ENCODE measurements at regions not wholly inside any gene's neighbourhood (a gene's known extent, or its start where the extent isn't known, plus 50 kb on each side); places are given as distances from the start of the nearest gene placed in this dataset.

- H3K9me3 ChIP-seq: no peaks in the 10 kb centered on the region
- WGBS, 2 donors (ENCODE audit: low coverage in 1 of 2): no CpG with 5 or more reads among the region's 3 CpGs
- H3K4me1 ChIP-seq: peaks cover 3 to 37% (median 20%) of the 10 kb centered on the region in 3 donors
- TF ChIP-seq POLR2A (IDR thresholded peaks at IDR 0.05): no peak
- TF ChIP-seq CTCF (IDR thresholded peaks at IDR 0.05): no peak
- no peak for TF ChIP-seq POLR2AphosphoS5 (IDR thresholded peaks at IDR 0.05)
- TF ChIP-seq EP300 (IDR thresholded peaks at IDR 0.05): no peak
- no peaks in the 10 kb centered on the region for H3K27me3 ChIP-seq
- H3K4me3 ChIP-seq: no peak overlapping the region
- no peak overlapping the region for H3K27ac ChIP-seq
- no peak for ATAC-seq
- H3K36me3 ChIP-seq: no peaks in the 10 kb centered on the region
Measured at GRCh38 chr9:110121170-110121569, 86.8 kb downstream of the C9orf152 start.

GRCh38 chr9:110123341-110124095, 84.4 kb downstream of the C9orf152 start:
- H3K4me1 ChIP-seq: peaks cover 12 to 52% (median 29%) of the 10 kb centered on the region in 3 donors
- ATAC-seq: no peak
- H3K27ac ChIP-seq: peak overlapping the region in 3 of 4 donors; percentile 89 to 93 (median 90)
- no peak overlapping the region for H3K4me3 ChIP-seq
- TF ChIP-seq POLR2A (IDR thresholded peaks at IDR 0.05) (no peak), EP300 (IDR thresholded peaks at IDR 0.05) (no peak), CTCF (IDR thresholded peaks at IDR 0.05) (no peak), POLR2AphosphoS5 (IDR thresholded peaks at IDR 0.05) (no peak)
- WGBS, 2 donors (ENCODE audit: low coverage in 1 of 2): 58 to 83% methylated on average over 2 of the region's 5 CpGs
- H3K9me3 ChIP-seq: no peaks in the 10 kb centered on the region
- H3K36me3 ChIP-seq: no peaks in the 10 kb centered on the region
- no peaks in the 10 kb centered on the region for H3K27me3 ChIP-seq

- Histone ChIP-seq H3K27ac (peak overlapping the region; percentile 89 to 99 (median 92)), H3K4me1 (peaks cover 14 to 61% (median 36%) of the 10 kb centered on the region in 3 donors), H3K4me3 (no peak overlapping the region), H3K9me3 (no peaks in the 10 kb centered on the region), H3K27me3 (no peaks in the 10 kb centered on the region), H3K36me3 (no peaks in the 10 kb centered on the region)
- no peak for ATAC-seq
- no peak for TF ChIP-seq EP300 (IDR thresholded peaks at IDR 0.05)
- no CpG with 5 or more reads among the region's 4 CpGs for WGBS, 2 donors (ENCODE audit: low coverage in 1 of 2)
Measured at GRCh38 chr9:110124439-110124838, 83.5 kb downstream of the C9orf152 start.

- peak; percentile 96 for ATAC-seq
- no peaks in the 10 kb centered on the region for H3K36me3 ChIP-seq
- 3 to 18% methylated on average over 6 to 9 of the region's 16 CpGs for WGBS, 2 donors (ENCODE audit: low coverage in 1 of 2)
- peak overlapping the region; percentile 89 to 99 (median 92) for H3K27ac ChIP-seq
- H3K9me3 ChIP-seq: no peaks in the 10 kb centered on the region
- peaks cover 14 to 69% (median 36%) of the 10 kb centered on the region in 3 donors for H3K4me1 ChIP-seq
- H3K4me3 ChIP-seq: peak overlapping the region; percentile 18 to 46
- no peaks in the 10 kb centered on the region for H3K27me3 ChIP-seq
- TF ChIP-seq CTCF (IDR thresholded peaks at IDR 0.05) (no peak), POLR2A (IDR thresholded peaks at IDR 0.05) (peak; percentile 43 to 61), EP300 (IDR thresholded peaks at IDR 0.05) (no peak), POLR2AphosphoS5 (IDR thresholded peaks at IDR 0.05) (peak; percentile 94)
Measured at GRCh38 chr9:110125207-110125751, 82.7 kb downstream of the C9orf152 start.

DNA sequence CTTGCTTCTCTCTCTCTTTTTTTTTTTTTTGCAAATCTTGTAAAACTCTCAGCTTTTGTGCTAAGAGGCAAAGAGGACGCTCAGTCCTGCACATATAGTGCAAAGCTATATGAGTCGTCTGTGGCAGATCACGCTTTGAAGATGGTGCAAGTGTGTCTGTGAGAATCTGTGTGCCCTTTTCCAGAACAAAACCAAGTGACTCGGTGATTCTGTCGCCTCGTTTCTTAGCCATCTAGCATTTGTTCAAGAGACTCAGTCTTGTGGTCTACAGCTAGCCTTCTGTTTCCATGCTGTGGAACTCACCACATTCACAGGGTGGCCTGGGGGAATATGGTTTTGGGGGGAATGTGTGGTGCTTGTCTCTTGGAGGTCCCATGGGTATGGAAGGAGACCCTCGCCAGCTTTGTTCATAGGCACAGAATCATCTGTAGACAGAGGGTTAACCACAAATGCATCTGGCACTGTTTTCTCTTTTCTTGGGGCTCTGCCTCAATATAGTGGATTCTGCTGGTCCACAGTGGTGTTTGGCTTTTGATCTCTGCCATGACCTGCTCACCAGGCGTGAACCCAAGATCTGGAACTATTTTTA, 82.1 kb downstream of the C9orf152 start:
- Histone ChIP-seq H3K27ac (peak overlapping the region; percentile 89 to 99 (median 92)), H3K27me3 (no peaks in the 10 kb centered on the region), H3K4me1 (peaks cover 19 to 75% (median 40%) of the 10 kb centered on the region in 3 donors), H3K36me3 (no peaks in the 10 kb centered on the region), H3K4me3 (peak overlapping the region; percentile 18 to 46), H3K9me3 (no peaks in the 10 kb centered on the region)
- WGBS, 2 donors (ENCODE audit: low coverage in 1 of 2): 12 to 24% methylated on average over 4 to 8 of the region's 8 CpGs
- ATAC-seq: no peak
- no peak for TF ChIP-seq EP300 (IDR thresholded peaks at IDR 0.05)
- TF ChIP-seq POLR2AphosphoS5 (IDR thresholded peaks at IDR 0.05): no peak
- no peak for TF ChIP-seq POLR2A (IDR thresholded peaks at IDR 0.05)
- no peak for TF ChIP-seq CTCF (IDR thresholded peaks at IDR 0.05)
